ENCODE measurements at regions not wholly inside any gene's neighbourhood (a gene's known extent, or its start where the extent isn't known, plus 50 kb on each side); places are given as distances from the start of the nearest gene placed in this dataset.

GRCh38 chr6:56311061-56311460 is 63.7 kb upstream of the COL21A1 start:
- intact Hi-C loops (cut with micrococcal nuclease), result no loop called here
- ATAC-seq, result no peak
- TF ChIP-seq CTCF (conservative IDR thresholded peaks at IDR 0.05; ENCODE audit: low read depth, low read length) (no peak), EZH2phosphoT487 (IDR thresholded peaks at IDR 0.05; ENCODE audit: borderline replicate concordance, low read length) (no peak), EZH2 (IDR thresholded peaks at IDR 0.05; ENCODE audit: low read length, unreplicated experiment) (no peak)

GRCh38 chr6:56310241-56310640 is 62.9 kb upstream of the COL21A1 start:
- no peak overlapping the region for H3K9ac ChIP-seq (ENCODE audit: low read length)
- ChIA-PET POLR2A (ENCODE audit: unreplicated experiment) (no interaction called here), CTCF (no interaction called here)
- H3K9me3 ChIP-seq (ENCODE audit: low read length), result no peaks in the 10 kb centered on the region
- no peak for TF ChIP-seq EZH2phosphoT487 (IDR thresholded peaks at IDR 0.05; ENCODE audit: borderline replicate concordance, low read length)
- no peak for TF ChIP-seq EZH2 (IDR thresholded peaks at IDR 0.05; ENCODE audit: low read length, unreplicated experiment)
- no peak for TF ChIP-seq CTCF (conservative IDR thresholded peaks at IDR 0.05; ENCODE audit: low read depth, low read length)
- H3K4me2 ChIP-seq (ENCODE audit: low read length), result no peak overlapping the region
- DNase-seq, result no peak
- no TSS peak for BruUV-seq (replicated peaks)
- no peaks in the 10 kb centered on the region for H3K9me2 ChIP-seq (replicated peaks; ENCODE audit: low read length)
- intact Hi-C loops (cut with micrococcal nuclease), result no loop called here
- no peaks in the 10 kb centered on the region for H4K20me1 ChIP-seq (ENCODE audit: low read length)
- peaks cover 4% of the 10 kb centered on the region; the same call in 1 of the 2 replicates for H3K4me1 ChIP-seq (ENCODE audit: insufficient read depth, low read length)
- H3F3A ChIP-seq (ENCODE audit: low read length, unreplicated experiment), result no peaks in the 10 kb centered on the region
- H3K4me3 ChIP-seq (ENCODE audit: low read length), result no peak overlapping the region
- no peak overlapping the region for H3K27ac ChIP-seq (ENCODE audit: low read length)
- no peaks in the 10 kb centered on the region for H3K27me3 ChIP-seq (ENCODE audit: low read length)
- H2AFZ ChIP-seq (ENCODE audit: low read length), result no peak overlapping the region
- no peak for ATAC-seq
- no peaks in the 10 kb centered on the region for H3K36me3 ChIP-seq (ENCODE audit: low read depth, low read length)
- H3K79me2 ChIP-seq (ENCODE audit: low read length), result no peaks in the 10 kb centered on the region

More at GRCh38 chr6:56311061-56311460, 63.7 kb upstream of the COL21A1 start:
- CTCF ChIA-PET, result no interaction called here
- no peaks in the 10 kb centered on the region for H3K9me2 ChIP-seq (replicated peaks; ENCODE audit: low read length)
- H3K27ac ChIP-seq (ENCODE audit: low read length), result no peak overlapping the region
- H3K79me2 ChIP-seq (ENCODE audit: low read length), result no peaks in the 10 kb centered on the region
- POLR2A ChIA-PET (ENCODE audit: unreplicated experiment), result no interaction called here
- no peak overlapping the region for H2AFZ ChIP-seq (ENCODE audit: low read length)
- no peaks in the 10 kb centered on the region for H3F3A ChIP-seq (ENCODE audit: low read length, unreplicated experiment)
- H3K27me3 ChIP-seq (ENCODE audit: low read length), result no peaks in the 10 kb centered on the region
- no peak overlapping the region for H3K4me3 ChIP-seq (ENCODE audit: low read length)
- no peaks in the 10 kb centered on the region for H3K36me3 ChIP-seq (ENCODE audit: low read depth, low read length)
- peaks cover 5% of the 10 kb centered on the region; the same call in 1 of the 2 replicates for H3K4me1 ChIP-seq (ENCODE audit: insufficient read depth, low read length)
- H3K4me2 ChIP-seq (ENCODE audit: low read length), result no peak overlapping the region
- DNase-seq, result no peak
- H3K9ac ChIP-seq (ENCODE audit: low read length), result no peak overlapping the region
- H3K9me3 ChIP-seq (ENCODE audit: low read length), result no peaks in the 10 kb centered on the region
- no peaks in the 10 kb centered on the region for H4K20me1 ChIP-seq (ENCODE audit: low read length)
- BruUV-seq (replicated peaks), result no TSS peak

- Histone ChIP-seq H3K4me1 (ENCODE audit: insufficient read depth, low read length) (peaks cover 15% of the 10 kb centered on the region), H4K20me1 (ENCODE audit: low read length) (no peaks in the 10 kb centered on the region), H2AFZ (ENCODE audit: low read length) (no peak overlapping the region), H3K36me3 (ENCODE audit: low read depth, low read length) (no peaks in the 10 kb centered on the region), H3K79me2 (ENCODE audit: low read length) (no peaks in the 10 kb centered on the region), H3F3A (ENCODE audit: low read length, unreplicated experiment) (no peaks in the 10 kb centered on the region), H3K9ac (ENCODE audit: low read length) (no peak overlapping the region), H3K4me3 (ENCODE audit: low read length) (no peak overlapping the region), H3K27me3 (ENCODE audit: low read length) (no peaks in the 10 kb centered on the region), H3K4me2 (ENCODE audit: low read length) (no peak overlapping the region), H3K9me3 (ENCODE audit: low read length) (no peaks in the 10 kb centered on the region), H3K9me2 (replicated peaks; ENCODE audit: low read length) (no peaks in the 10 kb centered on the region), H3K27ac (ENCODE audit: low read length) (no peak overlapping the region)
- CTCF ChIA-PET, result no interaction called here
- intact Hi-C loops (cut with micrococcal nuclease), result loop anchor here (10.0 kb wide), 1 partner anchor 855 kb away; no protein-coding TSS in a partner anchor
- DNase-seq, result no peak
- no peak for ATAC-seq
- POLR2A ChIA-PET (ENCODE audit: unreplicated experiment), result no interaction called here
- TF ChIP-seq EZH2phosphoT487 (IDR thresholded peaks at IDR 0.05; ENCODE audit: borderline replicate concordance, low read length) (no peak), EZH2 (IDR thresholded peaks at IDR 0.05; ENCODE audit: low read length, unreplicated experiment) (no peak), CTCF (conservative IDR thresholded peaks at IDR 0.05; ENCODE audit: low read depth, low read length) (no peak)
- BruUV-seq (replicated peaks), result no TSS peak
These were observed 52.5 kb upstream of the COL21A1 start for GRCh38 chr6:56299916-56300315.
